ENCODE measurements at regions not wholly inside any gene's neighbourhood (a gene's known extent, or its start where the extent isn't known, plus 50 kb on each side); places are given as distances from the start of the nearest gene placed in this dataset.

GRCh38 chr5:17400724-17401469 is 97.1 kb upstream of the TAF11L2 start (continued):
- TF ChIP-seq, protein P1, sequence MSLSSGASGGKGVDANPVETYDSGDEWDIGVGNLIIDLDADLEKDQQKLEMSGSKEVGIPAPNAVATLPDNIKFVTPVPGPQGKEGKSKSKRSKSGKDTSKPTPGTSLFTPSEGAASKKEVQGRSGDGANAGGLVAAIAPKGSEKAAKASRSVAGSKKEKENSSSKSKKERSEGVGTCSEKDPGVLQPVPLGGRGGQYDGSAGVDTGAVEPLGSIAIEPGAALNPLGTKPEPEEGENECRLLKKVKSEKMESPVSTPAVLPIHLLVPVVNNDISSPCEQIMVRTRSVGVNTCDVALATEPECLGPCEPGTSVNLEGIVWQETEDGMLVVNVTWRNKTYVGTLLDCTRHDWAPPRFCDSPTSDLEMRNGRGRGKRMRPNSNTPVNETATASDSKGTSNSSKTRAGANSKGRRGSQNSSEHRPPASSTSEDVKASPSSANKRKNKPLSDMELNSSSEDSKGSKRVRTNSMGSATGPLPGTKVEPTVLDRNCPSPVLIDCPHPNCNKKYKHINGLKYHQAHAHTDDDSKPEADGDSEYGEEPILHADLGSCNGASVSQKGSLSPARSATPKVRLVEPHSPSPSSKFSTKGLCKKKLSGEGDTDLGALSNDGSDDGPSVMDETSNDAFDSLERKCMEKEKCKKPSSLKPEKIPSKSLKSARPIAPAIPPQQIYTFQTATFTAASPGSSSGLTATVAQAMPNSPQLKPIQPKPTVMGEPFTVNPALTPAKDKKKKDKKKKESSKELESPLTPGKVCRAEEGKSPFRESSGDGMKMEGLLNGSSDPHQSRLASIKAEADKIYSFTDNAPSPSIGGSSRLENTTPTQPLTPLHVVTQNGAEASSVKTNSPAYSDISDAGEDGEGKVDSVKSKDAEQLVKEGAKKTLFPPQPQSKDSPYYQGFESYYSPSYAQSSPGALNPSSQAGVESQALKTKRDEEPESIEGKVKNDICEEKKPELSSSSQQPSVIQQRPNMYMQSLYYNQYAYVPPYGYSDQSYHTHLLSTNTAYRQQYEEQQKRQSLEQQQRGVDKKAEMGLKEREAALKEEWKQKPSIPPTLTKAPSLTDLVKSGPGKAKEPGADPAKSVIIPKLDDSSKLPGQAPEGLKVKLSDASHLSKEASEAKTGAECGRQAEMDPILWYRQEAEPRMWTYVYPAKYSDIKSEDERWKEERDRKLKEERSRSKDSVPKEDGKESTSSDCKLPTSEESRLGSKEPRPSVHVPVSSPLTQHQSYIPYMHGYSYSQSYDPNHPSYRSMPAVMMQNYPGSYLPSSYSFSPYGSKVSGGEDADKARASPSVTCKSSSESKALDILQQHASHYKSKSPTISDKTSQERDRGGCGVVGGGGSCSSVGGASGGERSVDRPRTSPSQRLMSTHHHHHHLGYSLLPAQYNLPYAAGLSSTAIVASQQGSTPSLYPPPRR (CRISPR knock-in tag; IDR thresholded peaks at IDR 0.05; ENCODE audit: borderline replicate concordance), result no peak
- TF ChIP-seq MCM7 (IDR thresholded peaks at IDR 0.05), result 0 out of 4 replicates have a peak, but pooled peaks of 1 of the 2 experiments have one; percentile 75

GRCh38 chr5:17401470-17402288 is 96.4 kb upstream of the TAF11L2 start:
- Histone ChIP-seq H3K27ac (ENCODE audit: extremely low read depth, low read depth, low read length) (0 out of 3 replicates have a peak overlapping the region, but pooled peaks have one; percentile 37), H3K4me1 (replicated peaks in 1 of 2; ENCODE audit: control insufficient read depth in 2 of 2, insufficient read depth in 2 of 2, low read length in 2 of 2) (peaks cover 0 to 13% of the 10 kb centered on the region in 2 experiments; a peak in 2 of 5 replicates), H3K9me3 (replicated peaks; ENCODE audit: control insufficient read depth, insufficient read depth, low read depth, low read length) (no peaks in the 10 kb centered on the region), H3K27me3 (ENCODE audit: control insufficient read depth in 2 of 2, insufficient read depth in 2 of 2, low read length in 2 of 2) (no peaks in the 10 kb centered on the region; a peak in 1 of 5 replicates), H3K36me3 (ENCODE audit: control insufficient read depth, insufficient read depth, low read length) (no peaks in the 10 kb centered on the region), H2AFZ (ENCODE audit: low read depth, low read length) (peak overlapping the region; percentile 63; the same call in 1 of the 2 replicates), H3K9me1 (ENCODE audit: control insufficient read depth, insufficient read depth, low read length) (no peaks in the 10 kb centered on the region), H3K4me3 (no peak overlapping the region), H3K79me2 (ENCODE audit: control insufficient read depth, insufficient read depth, low read length) (no peaks in the 10 kb centered on the region), H3K4me2 (ENCODE audit: insufficient read depth, low read length) (no peak overlapping the region), H3K9ac (ENCODE audit: insufficient read depth in 1 of 2, low read depth in 2 of 2, low read length in 2 of 2) (no peak overlapping the region), H4K20me1 (replicated peaks; ENCODE audit: control insufficient read depth, insufficient read depth, low read length) (no peaks in the 10 kb centered on the region)
- ChIA-PET CTCF (ENCODE audit: low intra/inter-chr PET ratio) (no interaction called here), POLR2A (no interaction called here)
- ATAC-seq (no peak), FAIRE-seq (no peak), DNase-seq (ENCODE audit: extremely low read depth in 1 of 4, low spot score in 3 of 4) (no peak)
- in situ Hi-C loops (cut with MboI) (no loop called here), intact Hi-C loops (cut with micrococcal nuclease) (no loop called here)
- 10% methylated on average over 9 of the region's 9 CpGs for WGBS (ENCODE audit: insufficient coverage, low coverage, missing lambda C conversion rate)
- no TSS peak for BruUV-seq (replicated peaks)
- TF ChIP-seq PHB (CRISPR knock-in tag; IDR thresholded peaks at IDR 0.05) (no peak), ZNF766 (CRISPR knock-in tag; conservative IDR thresholded peaks at IDR 0.05) (peak; percentile 15), DPF2 (IDR thresholded peaks at IDR 0.05) (no peak), ZNF175 (CRISPR knock-in tag; IDR thresholded peaks at IDR 0.05; ENCODE audit: low read depth) (peak; percentile 63; the same call in 1 of the 2 replicates), ZNF395 (CRISPR knock-in tag; IDR thresholded peaks at IDR 0.05) (peak; percentile 46)
- TF ChIP-seq, protein P2, sequence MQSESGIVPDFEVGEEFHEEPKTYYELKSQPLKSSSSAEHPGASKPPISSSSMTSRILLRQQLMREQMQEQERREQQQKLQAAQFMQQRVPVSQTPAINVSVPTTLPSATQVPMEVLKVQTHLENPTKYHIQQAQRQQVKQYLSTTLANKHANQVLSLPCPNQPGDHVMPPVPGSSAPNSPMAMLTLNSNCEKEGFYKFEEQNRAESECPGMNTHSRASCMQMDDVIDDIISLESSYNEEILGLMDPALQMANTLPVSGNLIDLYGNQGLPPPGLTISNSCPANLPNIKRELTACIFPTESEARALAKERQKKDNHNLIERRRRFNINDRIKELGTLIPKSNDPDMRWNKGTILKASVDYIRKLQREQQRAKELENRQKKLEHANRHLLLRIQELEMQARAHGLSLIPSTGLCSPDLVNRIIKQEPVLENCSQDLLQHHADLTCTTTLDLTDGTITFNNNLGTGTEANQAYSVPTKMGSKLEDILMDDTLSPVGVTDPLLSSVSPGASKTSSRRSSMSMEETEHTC (IDR thresholded peaks at IDR 0.05), result 0 out of 2 replicates have a peak, but pooled peaks have one; percentile 3

All from K562 (cell line).